ENCODE measurements at regions not wholly inside any gene's neighbourhood (a gene's known extent, or its start where the extent isn't known, plus 50 kb on each side); places are given as distances from the start of the nearest gene placed in this dataset.
"Not testable (repeated sequence)": the region's sequence is repeated elsewhere in the genome, so short reads cannot be mapped to it uniquely, and the experiment has no call there.

- H3K79me2 ChIP-seq (ENCODE audit: control insufficient read depth, insufficient read depth, low read length): no peaks in the 10 kb centered on the region
- WGBS (ENCODE audit: extremely low coverage, insufficient coverage, low lambda C conversion rate): no CpG with 5 or more reads among the region's 8 CpGs
- H4K5ac ChIP-seq (ENCODE audit: low read length): no peak overlapping the region
- H3K4me3 ChIP-seq (ENCODE audit: low read length): no peak overlapping the region
- H3K27me3 ChIP-seq (ENCODE audit: insufficient read depth, low read length, poor library complexity): no peaks in the 10 kb centered on the region
- DNase-seq: no peak
- H2BK5ac ChIP-seq (ENCODE audit: low read length): no peak overlapping the region
- no peak overlapping the region for H3K4ac ChIP-seq (ENCODE audit: low read depth, low read length)
- H3K18ac ChIP-seq (ENCODE audit: low read length): no peak overlapping the region
- no peaks in the 10 kb centered on the region for H3K36me3 ChIP-seq (ENCODE audit: control insufficient read depth, insufficient read depth, low read length)
- no peak overlapping the region for H2BK15ac ChIP-seq (replicated peaks; ENCODE audit: low read depth)
- H4K8ac ChIP-seq (ENCODE audit: low read depth, low read length): no peak overlapping the region
- H3K56ac ChIP-seq (ENCODE audit: low read length): no peak overlapping the region
- no peaks in the 10 kb centered on the region for H3K4me1 ChIP-seq (ENCODE audit: control insufficient read depth, low read depth, low read length)
- no peak overlapping the region for H2AK5ac ChIP-seq (ENCODE audit: low read length)
- H2BK120ac ChIP-seq (ENCODE audit: low read depth, low read length): no peak overlapping the region
- H3K79me1 ChIP-seq (ENCODE audit: low read length): no peaks in the 10 kb centered on the region
- no peak overlapping the region for H3K9ac ChIP-seq (ENCODE audit: low read length)
- H3K23ac ChIP-seq (ENCODE audit: low read length): no peak overlapping the region
- no peak overlapping the region for H3K27ac ChIP-seq (ENCODE audit: low read depth, low read length)
- H3K4me2 ChIP-seq (ENCODE audit: low read length): no peak overlapping the region
Observed at GRCh38 chr6:153302133-153302532, 171.1 kb upstream of the RGS17 start.

- no peaks in the 10 kb centered on the region for H3K27me3 ChIP-seq (ENCODE audit: insufficient read depth, low read length, poor library complexity)
- H3K9ac ChIP-seq (ENCODE audit: low read length): no peak overlapping the region
- H3K4ac ChIP-seq (ENCODE audit: low read depth, low read length): no peak overlapping the region
- WGBS (ENCODE audit: extremely low coverage, insufficient coverage, low lambda C conversion rate): no CpG with 5 or more reads among the region's 6 CpGs
- H3K18ac ChIP-seq (ENCODE audit: low read length): no peak overlapping the region
- H4K5ac ChIP-seq (ENCODE audit: low read length): no peak overlapping the region
- no peak overlapping the region for H3K27ac ChIP-seq (ENCODE audit: low read depth, low read length)
- H2BK120ac ChIP-seq (ENCODE audit: low read depth, low read length): no peak overlapping the region
- no peak overlapping the region for H2BK5ac ChIP-seq (ENCODE audit: low read length)
- H4K8ac ChIP-seq (ENCODE audit: low read depth, low read length): no peak overlapping the region
- no peaks in the 10 kb centered on the region for H3K79me1 ChIP-seq (ENCODE audit: low read length)
- H2BK15ac ChIP-seq (replicated peaks; ENCODE audit: low read depth): no peak overlapping the region
- peak; percentile 19 for DNase-seq
- no peak overlapping the region for H3K23ac ChIP-seq (ENCODE audit: low read length)
- no peak overlapping the region for H2AK5ac ChIP-seq (ENCODE audit: low read length)
- no peaks in the 10 kb centered on the region for H3K79me2 ChIP-seq (ENCODE audit: control insufficient read depth, insufficient read depth, low read length)
- no peak overlapping the region for H3K56ac ChIP-seq (ENCODE audit: low read length)
- H3K36me3 ChIP-seq (ENCODE audit: control insufficient read depth, insufficient read depth, low read length): no peaks in the 10 kb centered on the region
- H3K4me2 ChIP-seq (ENCODE audit: low read length): no peak overlapping the region
- H3K4me3 ChIP-seq (ENCODE audit: low read length): no peak overlapping the region
- H3K4me1 ChIP-seq (ENCODE audit: control insufficient read depth, low read depth, low read length): no peaks in the 10 kb centered on the region
Observed at GRCh38 chr6:153301602-153302001, 170.5 kb upstream of the RGS17 start.

- H3K4me1 ChIP-seq (ENCODE audit: control insufficient read depth, low read depth, low read length); H3K56ac ChIP-seq (ENCODE audit: low read length); H4K8ac ChIP-seq (ENCODE audit: low read depth, low read length); H3K18ac ChIP-seq (ENCODE audit: low read length); H3K27ac ChIP-seq (ENCODE audit: low read depth, low read length); H3K9ac ChIP-seq (ENCODE audit: low read length); H3K79me1 ChIP-seq (ENCODE audit: low read length); H3K4ac ChIP-seq (ENCODE audit: low read depth, low read length); H2AK5ac ChIP-seq (ENCODE audit: low read length); H2BK15ac ChIP-seq (replicated peaks; ENCODE audit: low read depth); H3K23ac ChIP-seq (ENCODE audit: low read length); DNase-seq; H3K79me2 ChIP-seq (ENCODE audit: control insufficient read depth, insufficient read depth, low read length); H4K5ac ChIP-seq (ENCODE audit: low read length); H2BK5ac ChIP-seq (ENCODE audit: low read length); H3K4me2 ChIP-seq (ENCODE audit: low read length); H3K4me3 ChIP-seq (ENCODE audit: low read length); H2BK120ac ChIP-seq (ENCODE audit: low read depth, low read length); H3K27me3 ChIP-seq (ENCODE audit: insufficient read depth, low read length, poor library complexity); H3K36me3 ChIP-seq (ENCODE audit: control insufficient read depth, insufficient read depth, low read length): not testable (repeated sequence)
- no CpG with 5 or more reads among the region's 14 CpGs for WGBS (ENCODE audit: extremely low coverage, insufficient coverage, low lambda C conversion rate)
Observed at GRCh38 chr6:153282456-153282855, 151.4 kb upstream of the RGS17 start.

GRCh38 chr6:153275997-153276396 lies 144.9 kb upstream of the RGS17 start:
- WGBS (ENCODE audit: extremely low coverage, insufficient coverage, low lambda C conversion rate): no CpG with 5 or more reads among the region's 3 CpGs
- H2BK15ac ChIP-seq (replicated peaks; ENCODE audit: low read depth): no peak overlapping the region
- no peak overlapping the region for H3K18ac ChIP-seq (ENCODE audit: low read length)

GRCh38 chr6:153272201-153272980 lies 141.3 kb upstream of the RGS17 start:
- Histone ChIP-seq H3K4me2 (ENCODE audit: low read length) (no peak overlapping the region), H3K4me3 (ENCODE audit: low read length) (no peak overlapping the region), H2BK15ac (replicated peaks; ENCODE audit: low read depth) (no peak overlapping the region), H4K5ac (ENCODE audit: low read length) (no peak overlapping the region), H3K27ac (ENCODE audit: low read depth, low read length) (no peak overlapping the region), H2BK120ac (ENCODE audit: low read depth, low read length) (no peak overlapping the region), H3K9ac (ENCODE audit: low read length) (no peak overlapping the region), H3K56ac (ENCODE audit: low read length) (no peak overlapping the region), H3K36me3 (ENCODE audit: control insufficient read depth, insufficient read depth, low read length) (no peaks in the 10 kb centered on the region), H3K18ac (ENCODE audit: low read length) (peak overlapping the region; percentile 22), H3K23ac (ENCODE audit: low read length) (no peak overlapping the region), H4K8ac (ENCODE audit: low read depth, low read length) (no peak overlapping the region), H3K4me1 (ENCODE audit: control insufficient read depth, low read depth, low read length) (no peaks in the 10 kb centered on the region), H3K79me2 (ENCODE audit: control insufficient read depth, insufficient read depth, low read length) (no peaks in the 10 kb centered on the region), H3K79me1 (ENCODE audit: low read length) (no peaks in the 10 kb centered on the region), H2BK5ac (ENCODE audit: low read length) (no peak overlapping the region), H2AK5ac (ENCODE audit: low read length) (no peak overlapping the region), H3K4ac (ENCODE audit: low read depth, low read length) (no peak overlapping the region), H3K27me3 (ENCODE audit: insufficient read depth, low read length, poor library complexity) (no peaks in the 10 kb centered on the region)
- WGBS (ENCODE audit: extremely low coverage, insufficient coverage, low lambda C conversion rate): no CpG with 5 or more reads among the region's 5 CpGs
- no peak for DNase-seq

More at GRCh38 chr6:153275997-153276396, 144.9 kb upstream of the RGS17 start:
- Histone ChIP-seq H3K56ac (ENCODE audit: low read length) (no peak overlapping the region), H2BK120ac (ENCODE audit: low read depth, low read length) (no peak overlapping the region), H3K36me3 (ENCODE audit: control insufficient read depth, insufficient read depth, low read length) (no peaks in the 10 kb centered on the region), H3K4me2 (ENCODE audit: low read length) (no peak overlapping the region), H3K27me3 (ENCODE audit: insufficient read depth, low read length, poor library complexity) (no peaks in the 10 kb centered on the region), H3K4me3 (ENCODE audit: low read length) (no peak overlapping the region), H3K27ac (ENCODE audit: low read depth, low read length) (no peak overlapping the region), H3K9ac (ENCODE audit: low read length) (no peak overlapping the region), H3K4me1 (ENCODE audit: control insufficient read depth, low read depth, low read length) (no peaks in the 10 kb centered on the region), H4K8ac (ENCODE audit: low read depth, low read length) (no peak overlapping the region), H4K5ac (ENCODE audit: low read length) (no peak overlapping the region), H3K4ac (ENCODE audit: low read depth, low read length) (no peak overlapping the region), H3K79me1 (ENCODE audit: low read length) (no peaks in the 10 kb centered on the region), H3K23ac (ENCODE audit: low read length) (no peak overlapping the region), H2AK5ac (ENCODE audit: low read length) (no peak overlapping the region), H3K79me2 (ENCODE audit: control insufficient read depth, insufficient read depth, low read length) (no peaks in the 10 kb centered on the region), H2BK5ac (ENCODE audit: low read length) (no peak overlapping the region)
- no peak for DNase-seq

- no peak overlapping the region for H3K4me2 ChIP-seq (ENCODE audit: low read length)
- no peak overlapping the region for H2BK15ac ChIP-seq (replicated peaks; ENCODE audit: low read depth)
- WGBS (ENCODE audit: extremely low coverage, insufficient coverage, low lambda C conversion rate): no CpG with 5 or more reads among the region's 5 CpGs
- H3K56ac ChIP-seq (ENCODE audit: low read length): no peak overlapping the region
- no peak for DNase-seq
- no peak overlapping the region for H3K4ac ChIP-seq (ENCODE audit: low read depth, low read length)
- H2BK120ac ChIP-seq (ENCODE audit: low read depth, low read length): no peak overlapping the region
- H3K36me3 ChIP-seq (ENCODE audit: control insufficient read depth, insufficient read depth, low read length): no peaks in the 10 kb centered on the region
- H3K9ac ChIP-seq (ENCODE audit: low read length): no peak overlapping the region
- H3K27me3 ChIP-seq (ENCODE audit: insufficient read depth, low read length, poor library complexity): no peaks in the 10 kb centered on the region
- H3K18ac ChIP-seq (ENCODE audit: low read length): no peak overlapping the region
- H3K4me3 ChIP-seq (ENCODE audit: low read length): no peak overlapping the region
- no peaks in the 10 kb centered on the region for H3K4me1 ChIP-seq (ENCODE audit: control insufficient read depth, low read depth, low read length)
- H4K5ac ChIP-seq (ENCODE audit: low read length): no peak overlapping the region
- no peaks in the 10 kb centered on the region for H3K79me2 ChIP-seq (ENCODE audit: control insufficient read depth, insufficient read depth, low read length)
- H3K79me1 ChIP-seq (ENCODE audit: low read length): no peaks in the 10 kb centered on the region
- H2BK5ac ChIP-seq (ENCODE audit: low read length): no peak overlapping the region
- no peak overlapping the region for H3K27ac ChIP-seq (ENCODE audit: low read depth, low read length)
- no peak overlapping the region for H3K23ac ChIP-seq (ENCODE audit: low read length)
- no peak overlapping the region for H4K8ac ChIP-seq (ENCODE audit: low read depth, low read length)
- no peak overlapping the region for H2AK5ac ChIP-seq (ENCODE audit: low read length)
Observed at GRCh38 chr6:153263489-153263888, 132.4 kb upstream of the RGS17 start.

All from mesendoderm (in vitro differentiated cells).